ENCODE measurements at regions not wholly inside any gene's neighbourhood (a gene's known extent, or its start where the extent isn't known, plus 50 kb on each side); places are given as distances from the start of the nearest gene placed in this dataset.
"Not testable (repeated sequence)": the region's sequence is repeated elsewhere in the genome, so short reads cannot be mapped to it uniquely, and the experiment has no call there.

- no peak for ATAC-seq (ENCODE audit: insufficient number of reproducible peaks, low FRiP score, low read depth)
- Histone ChIP-seq H3K27ac (no peak overlapping the region), H3K4me3 (no peak overlapping the region), H3K36me3 (no peaks in the 10 kb centered on the region), H3K9me3 (no peaks in the 10 kb centered on the region), H3K27me3 (replicated peaks; ENCODE audit: insufficient read depth) (no peaks in the 10 kb centered on the region), H3K4me1 (ENCODE audit: control insufficient read depth in 1 of 2, low read depth in 2 of 2) (peaks cover 0 to 5% of the 10 kb centered on the region in 2 donors)
- DNase-seq (ENCODE audit: low spot score) = no peak
- TF ChIP-seq CTCF (IDR thresholded peaks at IDR 0.05) = no peak
These were observed 122.5 kb upstream of the HCCS start for GRCh38 chrX:10988653-10989052.

DNA sequence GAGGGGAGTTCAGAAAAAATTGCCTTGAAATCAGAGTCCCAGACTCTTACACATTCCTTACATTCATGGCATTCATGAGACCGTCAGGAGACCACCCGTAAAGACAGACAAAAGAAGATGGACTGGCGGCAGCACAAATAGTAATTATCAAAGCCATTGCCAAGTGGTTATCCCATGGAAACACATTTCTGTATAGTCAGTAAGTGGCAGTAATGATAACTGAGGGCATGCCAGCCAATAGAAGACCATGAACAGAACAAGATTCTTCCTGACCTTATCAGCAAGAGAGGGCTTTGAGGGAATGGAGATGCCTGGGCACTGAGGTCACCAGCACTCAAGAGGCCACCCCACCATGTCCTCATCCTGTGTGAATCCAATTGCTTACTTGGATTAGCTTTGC, 121.7 kb upstream of the HCCS start:
- Histone ChIP-seq H3K27ac (no peak overlapping the region), H3K27me3 (replicated peaks; ENCODE audit: insufficient read depth) (no peaks in the 10 kb centered on the region), H3K4me1 (ENCODE audit: control insufficient read depth in 1 of 2, low read depth in 2 of 2) (peaks cover 0 to 5% of the 10 kb centered on the region in 2 donors), H3K36me3 (no peaks in the 10 kb centered on the region), H3K4me3 (no peak overlapping the region), H3K9me3 (no peaks in the 10 kb centered on the region)
- DNase-seq (ENCODE audit: low spot score) (no peak), ATAC-seq (ENCODE audit: insufficient number of reproducible peaks, low FRiP score, low read depth) (no peak)
- TF ChIP-seq CTCF (IDR thresholded peaks at IDR 0.05) = no peak

- peaks cover 0 to 5% of the 10 kb centered on the region in 2 donors for H3K4me1 ChIP-seq (ENCODE audit: control insufficient read depth in 1 of 2, low read depth in 2 of 2)
- DNase-seq (ENCODE audit: low spot score) (no peak), ATAC-seq (ENCODE audit: insufficient number of reproducible peaks, low FRiP score, low read depth) (no peak)
- no peaks in the 10 kb centered on the region for H3K36me3 ChIP-seq
- no peaks in the 10 kb centered on the region for H3K27me3 ChIP-seq (replicated peaks; ENCODE audit: insufficient read depth)
- H3K9me3 ChIP-seq = no peaks in the 10 kb centered on the region
- TF ChIP-seq CTCF (IDR thresholded peaks at IDR 0.05) = no peak
- H3K27ac ChIP-seq = no peak overlapping the region
- no peak overlapping the region for H3K4me3 ChIP-seq
These were observed 120.7 kb upstream of the HCCS start for GRCh38 chrX:10990418-10990817.

GRCh38 chrX:10990976-10991375, 120.2 kb upstream of the HCCS start:
- peaks cover 0 to 5% of the 10 kb centered on the region in 2 donors for H3K4me1 ChIP-seq (ENCODE audit: control insufficient read depth in 1 of 2, low read depth in 2 of 2)
- ATAC-seq (ENCODE audit: insufficient number of reproducible peaks, low FRiP score, low read depth) = no peak
- no peak overlapping the region for H3K27ac ChIP-seq
- no peak overlapping the region for H3K4me3 ChIP-seq
- no peak for TF ChIP-seq CTCF (IDR thresholded peaks at IDR 0.05)
- no peak for DNase-seq (ENCODE audit: low spot score)
- no peaks in the 10 kb centered on the region for H3K36me3 ChIP-seq
- no peaks in the 10 kb centered on the region for H3K9me3 ChIP-seq
- no peaks in the 10 kb centered on the region for H3K27me3 ChIP-seq (replicated peaks; ENCODE audit: insufficient read depth)

GRCh38 chrX:10992110-10992509, 119.0 kb upstream of the HCCS start:
- no peak for DNase-seq (ENCODE audit: low spot score)
- Histone ChIP-seq H3K27ac (no peak overlapping the region), H3K36me3 (no peaks in the 10 kb centered on the region), H3K27me3 (replicated peaks; ENCODE audit: insufficient read depth) (no peaks in the 10 kb centered on the region), H3K4me3 (no peak overlapping the region), H3K9me3 (no peaks in the 10 kb centered on the region), H3K4me1 (ENCODE audit: control insufficient read depth in 1 of 2, low read depth in 2 of 2) (no peaks in the 10 kb centered on the region)
- ATAC-seq (ENCODE audit: insufficient number of reproducible peaks, low FRiP score, low read depth) = no peak
- no peak for TF ChIP-seq CTCF (IDR thresholded peaks at IDR 0.05)

- not testable (repeated sequence) for H3K4me1 ChIP-seq (ENCODE audit: control insufficient read depth in 1 of 2, low read depth in 2 of 2); H3K9me3 ChIP-seq; DNase-seq (ENCODE audit: low spot score); H3K36me3 ChIP-seq; H3K27me3 ChIP-seq (replicated peaks; ENCODE audit: insufficient read depth); ATAC-seq (ENCODE audit: insufficient number of reproducible peaks, low FRiP score, low read depth); H3K4me3 ChIP-seq; H3K27ac ChIP-seq
These were observed 104.1 kb upstream of the HCCS start for GRCh38 chrX:11007076-11007475.
